ENCODE measurements at regions not wholly inside any gene's neighbourhood (a gene's known extent, or its start where the extent isn't known, plus 50 kb on each side); places are given as distances from the start of the nearest gene placed in this dataset.

DNA sequence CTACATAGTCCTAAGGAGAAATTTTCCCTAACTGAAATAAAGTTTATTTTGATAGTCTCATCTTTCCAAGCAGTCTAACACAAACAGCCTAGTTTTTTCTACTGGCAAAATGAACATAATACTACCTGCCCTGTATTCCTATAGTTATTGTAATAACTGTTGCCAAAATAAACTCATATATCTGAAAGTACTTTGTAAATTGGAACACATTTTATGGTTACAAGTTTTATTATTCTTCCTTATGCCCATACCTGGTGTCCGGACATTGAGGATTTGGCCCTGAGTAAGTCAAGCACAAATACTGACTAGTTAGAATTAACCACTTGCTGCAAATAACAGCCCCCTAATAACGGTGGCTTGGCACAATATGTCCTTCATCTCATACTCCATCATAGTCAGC is 120.4 kb upstream of the TOM1L1 start:
- H3K36me3 ChIP-seq, result no peaks in the 10 kb centered on the region
- DNase-seq (ENCODE audit: low spot score in 2 of 2), result no peak
- no peaks in the 10 kb centered on the region for H3K9me3 ChIP-seq
- H3K27ac ChIP-seq, result no peak overlapping the region
- H3K27me3 ChIP-seq, result no peaks in the 10 kb centered on the region
- TF ChIP-seq CTCF (IDR thresholded peaks at IDR 0.05) (no peak), EP300 (IDR thresholded peaks at IDR 0.05) (no peak), POLR2A (IDR thresholded peaks at IDR 0.05) (no peak)
- H3K4me1 ChIP-seq, result no peaks in the 10 kb centered on the region
- H3K4me3 ChIP-seq, result no peak overlapping the region
- 73 to 87% methylated on average over 2 of the region's 2 CpGs for WGBS, 2 donors

GRCh38 chr17:54781389-54781788 is 119.3 kb upstream of the TOM1L1 start:
- 63 to 69% methylated on average over 3 of the region's 3 CpGs for WGBS, 2 donors
- H3K4me1 ChIP-seq, result no peaks in the 10 kb centered on the region
- no peak for DNase-seq (ENCODE audit: low spot score in 2 of 2)

GRCh38 chr17:54784305-54784704 is 116.3 kb upstream of the TOM1L1 start:
- Histone ChIP-seq H3K9me3 (no peaks in the 10 kb centered on the region), H3K36me3 (no peaks in the 10 kb centered on the region), H3K4me3 (no peak overlapping the region), H3K4me1 (no peaks in the 10 kb centered on the region), H3K27ac (no peak overlapping the region), H3K27me3 (no peaks in the 10 kb centered on the region)
- 39 to 52% methylated on average over 3 of the region's 3 CpGs for WGBS, 2 donors
- TF ChIP-seq POLR2A (IDR thresholded peaks at IDR 0.05), result no peak
- TF ChIP-seq EP300 (IDR thresholded peaks at IDR 0.05), result no peak
- DNase-seq (ENCODE audit: low spot score in 2 of 2), result no peak

More at GRCh38 chr17:54781389-54781788, 119.3 kb upstream of the TOM1L1 start:
- Histone ChIP-seq H3K4me3 (no peak overlapping the region), H3K36me3 (no peaks in the 10 kb centered on the region), H3K9me3 (no peaks in the 10 kb centered on the region), H3K27ac (no peak overlapping the region), H3K27me3 (no peaks in the 10 kb centered on the region)
- TF ChIP-seq EP300 (IDR thresholded peaks at IDR 0.05) (no peak), CTCF (IDR thresholded peaks at IDR 0.05) (no peak), POLR2A (IDR thresholded peaks at IDR 0.05) (no peak)

DNA sequence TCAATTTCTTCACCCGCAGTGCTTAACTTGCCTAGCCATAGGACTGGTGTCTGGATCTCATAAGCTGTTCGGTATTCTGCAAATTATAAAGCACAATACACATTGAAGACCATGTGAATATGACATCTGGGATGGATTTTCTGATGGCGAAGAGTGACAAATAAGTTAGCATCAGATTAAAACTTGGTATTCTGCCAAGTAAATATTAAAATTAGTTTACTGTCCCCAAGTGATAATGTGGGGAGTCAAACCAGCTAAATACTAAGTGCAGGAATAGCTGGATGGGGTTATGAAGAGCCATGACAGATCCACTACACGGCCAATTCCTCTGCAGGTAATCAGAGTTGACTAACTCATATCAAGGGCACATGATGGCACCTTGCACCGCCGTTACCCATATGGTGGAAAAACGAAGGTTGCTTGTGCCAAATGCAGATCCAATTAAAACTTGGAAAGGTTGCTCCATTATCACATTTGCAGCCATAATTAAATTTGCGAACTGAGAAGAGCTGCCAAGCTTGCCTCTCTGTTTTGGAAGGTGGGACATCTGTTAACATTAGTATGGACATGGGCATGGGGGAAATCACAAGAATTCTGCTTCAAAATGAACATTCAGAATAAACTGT is 114.9 kb upstream of the TOM1L1 start:
- H3K4me3 ChIP-seq, result no peak overlapping the region
- no peak overlapping the region for H3K27ac ChIP-seq
- H3K27me3 ChIP-seq, result no peaks in the 10 kb centered on the region
- no peaks in the 10 kb centered on the region for H3K9me3 ChIP-seq
- H3K36me3 ChIP-seq, result no peaks in the 10 kb centered on the region
- WGBS, 2 donors, result 88 to 91% methylated on average over 8 of the region's 8 CpGs
- TF ChIP-seq POLR2A (IDR thresholded peaks at IDR 0.05), result no peak
- TF ChIP-seq EP300 (IDR thresholded peaks at IDR 0.05), result no peak
- no peak for TF ChIP-seq CTCF (IDR thresholded peaks at IDR 0.05)
- H3K4me1 ChIP-seq, result no peaks in the 10 kb centered on the region
- no peak for DNase-seq (ENCODE audit: low spot score in 2 of 2)

DNA sequence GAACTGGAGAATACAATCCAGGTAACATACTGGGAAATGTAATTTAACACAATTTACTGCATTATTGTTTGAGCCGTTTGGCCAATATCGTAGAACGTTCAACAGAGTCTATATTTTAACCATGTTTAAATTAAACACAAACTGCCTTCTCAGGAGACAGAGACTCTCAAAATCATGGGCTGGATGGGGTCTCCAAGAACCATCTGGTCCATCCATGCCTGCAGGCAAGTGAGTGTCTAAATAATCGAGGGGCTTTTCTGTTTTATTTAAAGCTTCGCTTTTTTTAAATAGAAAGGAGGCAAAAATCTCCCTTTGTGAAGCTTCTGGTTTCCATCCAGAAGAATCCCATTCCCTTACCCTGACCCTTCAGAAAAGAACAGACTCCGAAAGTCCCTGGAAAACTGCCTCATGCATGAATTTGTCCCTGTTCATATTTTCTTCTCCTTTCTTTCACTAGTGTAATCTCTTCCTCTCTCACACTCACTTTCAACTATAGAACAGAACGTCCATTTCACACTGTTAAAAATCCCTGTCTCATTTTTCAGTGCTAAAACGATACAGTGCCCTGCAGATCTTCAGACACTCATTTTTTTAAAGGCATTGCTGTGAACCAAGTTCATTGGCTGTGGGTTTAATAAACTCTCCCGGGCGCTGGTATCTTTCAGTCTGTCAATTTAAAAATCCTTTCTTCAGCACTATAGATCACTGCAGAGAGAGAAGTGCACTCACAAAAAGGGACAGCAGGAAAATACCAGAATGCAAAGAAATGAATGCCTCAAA is 111.4 kb upstream of the TOM1L1 start:
- H3K27ac ChIP-seq, result no peak overlapping the region
- H3K4me3 ChIP-seq, result no peak overlapping the region
- H3K36me3 ChIP-seq, result no peaks in the 10 kb centered on the region
- H3K9me3 ChIP-seq, result no peaks in the 10 kb centered on the region
- DNase-seq (ENCODE audit: low spot score in 2 of 2), result no peak
- H3K27me3 ChIP-seq, result no peaks in the 10 kb centered on the region
- H3K4me1 ChIP-seq, result no peaks in the 10 kb centered on the region
- 45 to 55% methylated on average over 10 of the region's 10 CpGs for WGBS, 2 donors
- TF ChIP-seq EP300 (IDR thresholded peaks at IDR 0.05) (no peak), POLR2A (IDR thresholded peaks at IDR 0.05) (no peak), CTCF (IDR thresholded peaks at IDR 0.05) (no peak)
